Kasumi-1 (cell line): ENCODE measurements at regions not wholly inside any gene's neighbourhood (a gene's known extent, or its start where the extent isn't known, plus 50 kb on each side); places are given as distances from the start of the nearest gene placed in this dataset.

ENCODE experiments used
- DNase-seq, 2 experiments: peaks; one replicate each; lab custom pipeline; 2025; lab: John Stamatoyannopoulos, UW

- DNase-seq = no peak
Observed at GRCh38 chrX:40167850-40168479, 70.2 kb upstream of the BCOR start.

- no peak for DNase-seq
Observed at GRCh38 chrX:40167233-40167849, 69.6 kb upstream of the BCOR start.

DNA sequence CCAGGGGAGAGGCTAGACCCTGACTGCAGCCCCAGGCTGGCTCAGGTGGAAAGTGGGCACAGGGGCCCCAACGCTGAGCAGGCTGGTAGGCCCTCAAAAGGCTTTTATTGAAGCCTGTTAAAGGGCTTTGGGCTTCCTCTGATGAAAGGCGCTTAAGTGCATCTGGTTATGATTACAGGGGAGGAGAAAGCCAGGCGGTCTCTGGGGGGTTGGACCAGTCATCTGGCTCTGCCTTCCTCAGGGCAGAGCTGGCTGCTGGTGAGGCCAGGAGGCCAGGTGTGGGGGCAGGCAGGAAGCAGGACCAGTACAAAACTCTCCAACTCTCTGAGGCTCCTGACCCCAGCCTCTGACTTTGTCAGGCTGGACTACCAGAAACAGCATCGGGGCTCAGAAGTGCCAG lies 68.8 kb upstream of the BCOR start:
- DNase-seq = no peak

GRCh38 chrX:40165861-40166260 lies 68.1 kb upstream of the BCOR start:
- no peak for DNase-seq

DNA sequence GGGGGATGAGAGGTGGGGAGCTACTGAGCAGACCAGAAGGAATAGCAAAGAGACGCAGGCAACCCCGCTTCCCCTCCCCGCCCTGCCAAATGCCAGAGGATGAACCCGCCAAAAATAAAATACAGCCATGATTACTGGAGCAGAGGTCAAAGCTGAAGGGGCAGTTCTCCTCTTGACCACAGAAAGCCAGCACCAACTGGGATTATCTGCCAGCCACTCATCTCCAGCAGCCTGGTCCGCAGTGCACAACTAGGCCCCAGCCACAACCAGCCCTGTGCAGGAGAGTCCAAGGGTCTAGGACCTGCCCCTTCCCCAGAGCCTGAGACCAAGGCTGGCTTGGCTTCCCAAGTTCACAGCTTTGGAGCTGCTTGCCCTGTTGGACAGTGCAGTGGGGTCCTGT lies 67.4 kb upstream of the BCOR start:
- DNase-seq = no peak

DNA sequence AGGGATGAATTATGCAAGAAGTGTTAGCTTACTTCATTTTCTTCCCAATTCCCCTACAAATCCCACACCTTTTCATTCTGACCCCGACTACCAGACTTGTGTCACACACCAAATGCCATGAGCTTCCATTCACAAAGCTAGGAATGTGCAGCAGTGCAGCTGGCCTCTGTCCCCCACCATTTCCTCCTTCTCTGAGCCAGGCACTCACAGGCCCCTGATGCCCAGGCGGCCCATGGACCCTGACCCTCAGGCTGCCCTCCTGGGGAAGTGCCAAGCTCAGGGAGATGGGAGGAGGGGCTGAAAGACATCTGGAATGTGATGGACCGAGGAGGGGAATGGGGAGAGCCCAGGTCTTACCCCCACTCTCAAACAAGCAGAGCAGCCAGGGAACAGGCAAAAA lies 67.0 kb upstream of the BCOR start:
- no peak for DNase-seq

DNA sequence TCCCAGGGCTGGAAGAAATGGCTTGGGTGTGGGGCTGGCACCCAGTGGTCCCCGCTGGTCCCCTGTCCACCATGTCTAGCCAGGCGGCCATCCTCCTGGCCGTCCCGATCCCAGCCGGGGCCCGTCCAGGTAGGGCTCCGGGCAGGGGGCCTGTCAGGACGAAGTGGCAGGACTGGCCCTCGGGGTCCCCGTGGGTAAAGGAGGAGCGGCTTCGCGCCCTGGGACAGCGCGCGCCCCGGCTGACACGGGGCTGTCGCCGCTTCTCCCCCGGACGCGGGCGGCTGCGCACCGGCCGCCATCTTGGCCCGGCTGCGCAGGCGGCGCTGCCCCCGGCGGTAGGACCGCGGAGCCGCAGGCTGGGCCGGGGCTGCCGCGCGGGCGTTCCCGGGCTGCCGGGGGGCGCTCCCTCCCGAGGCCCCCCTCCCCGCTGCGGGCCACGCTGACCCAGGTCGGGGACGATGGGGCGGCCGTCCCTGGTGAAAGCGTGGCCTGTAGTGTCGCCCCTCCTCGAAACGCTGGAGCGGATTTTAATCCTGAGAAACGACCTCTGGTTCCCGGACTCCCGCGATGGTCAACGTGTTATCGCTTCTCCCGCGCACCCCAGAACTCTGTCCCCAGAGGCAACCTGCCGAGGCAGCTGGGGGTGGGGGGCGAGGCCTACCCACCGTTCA lies 60.4 kb upstream of the BCOR start:
- DNase-seq = no peak

- DNase-seq = no peak
Observed at GRCh38 chrX:40157228-40158035, 59.7 kb upstream of the BCOR start.

- no peak for DNase-seq
Observed at GRCh38 chrX:40156470-40157227, 58.9 kb upstream of the BCOR start.

GRCh38 chrX:40155589-40156469 lies 58.1 kb upstream of the BCOR start:
- no peak for DNase-seq

DNA sequence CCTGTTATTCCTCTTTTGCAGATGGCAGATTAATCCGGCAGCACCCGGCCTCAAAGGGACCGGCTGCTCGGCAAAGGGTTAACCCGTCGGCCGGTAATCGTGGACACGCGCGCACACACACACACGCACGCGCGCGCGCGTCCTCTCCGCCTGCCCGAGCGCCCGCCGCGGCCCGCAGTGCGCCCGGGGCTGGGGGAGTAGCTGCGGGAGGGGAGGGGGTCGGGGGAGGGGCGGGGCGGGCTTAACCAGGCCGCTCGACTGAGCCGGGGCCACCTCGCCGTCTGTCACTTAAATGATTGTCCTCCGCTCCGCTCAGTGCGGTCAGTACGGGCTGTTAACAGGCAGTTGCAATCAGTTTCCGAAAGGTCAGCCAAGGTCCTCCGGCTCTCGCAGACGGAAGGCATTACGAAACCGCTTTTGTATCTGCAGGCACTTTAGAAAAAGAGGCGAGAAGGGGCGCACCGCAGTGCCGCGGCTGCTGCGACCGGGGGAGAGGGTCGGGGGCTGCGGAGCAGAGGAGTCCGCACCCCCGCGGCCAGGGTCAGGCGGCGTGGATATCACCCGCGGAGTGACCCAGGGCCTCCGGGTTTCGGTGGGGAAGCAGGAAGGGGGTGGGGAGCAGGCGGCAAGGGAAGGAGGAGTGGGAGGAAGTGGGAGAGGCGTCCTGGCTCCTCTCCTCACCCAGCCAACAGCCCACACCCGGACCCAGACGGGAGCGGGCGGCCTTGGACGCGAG lies 57.3 kb upstream of the BCOR start:
- no peak for DNase-seq

GRCh38 chrX:40154250-40154852 lies 56.6 kb upstream of the BCOR start:
- no peak for DNase-seq

DNA sequence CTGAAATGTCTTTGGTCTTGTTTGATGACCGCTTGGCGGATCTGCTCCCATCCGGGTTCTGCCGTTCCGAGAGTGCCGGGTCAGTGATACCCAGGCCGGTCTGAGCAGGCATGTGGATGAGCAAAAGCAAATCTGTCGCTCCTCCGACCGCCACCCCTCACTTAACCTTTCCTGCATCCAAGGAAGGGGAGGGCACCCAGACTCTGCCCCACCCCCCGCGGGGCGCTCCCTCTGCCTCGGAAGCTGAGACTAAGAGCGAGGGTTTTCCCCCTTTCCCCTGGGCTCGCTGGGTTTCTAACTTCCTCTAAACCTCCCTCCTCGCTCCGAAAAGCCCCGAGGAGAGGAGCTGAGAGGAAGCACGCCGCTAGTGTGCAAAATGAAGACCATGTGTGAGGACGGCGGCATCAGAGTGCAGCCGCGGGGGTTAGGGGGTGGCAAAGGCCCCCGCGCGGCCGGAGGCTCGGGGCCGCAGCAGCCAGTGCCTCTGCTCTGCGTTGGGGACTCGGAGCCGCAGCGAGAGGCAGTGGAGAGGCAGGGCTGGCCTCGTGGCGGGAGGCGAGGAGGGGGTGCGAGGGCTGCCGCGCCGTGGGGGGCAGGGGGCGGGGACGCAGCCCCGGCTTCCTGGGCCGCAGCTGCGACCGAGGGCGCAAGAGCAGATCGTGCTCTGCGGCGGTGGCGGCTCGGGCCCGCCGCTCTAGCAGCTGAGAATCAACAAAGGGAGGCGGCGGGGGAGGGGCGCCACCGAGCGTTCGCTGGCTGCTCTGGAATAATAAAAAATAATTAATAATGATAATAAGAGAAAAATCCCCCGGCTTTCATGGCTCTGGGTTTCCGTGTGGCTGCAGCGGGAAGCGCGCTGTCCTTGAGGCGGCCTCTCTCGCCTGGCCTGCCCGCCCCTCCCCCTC lies 55.8 kb upstream of the BCOR start:
- DNase-seq = no peak

DNA sequence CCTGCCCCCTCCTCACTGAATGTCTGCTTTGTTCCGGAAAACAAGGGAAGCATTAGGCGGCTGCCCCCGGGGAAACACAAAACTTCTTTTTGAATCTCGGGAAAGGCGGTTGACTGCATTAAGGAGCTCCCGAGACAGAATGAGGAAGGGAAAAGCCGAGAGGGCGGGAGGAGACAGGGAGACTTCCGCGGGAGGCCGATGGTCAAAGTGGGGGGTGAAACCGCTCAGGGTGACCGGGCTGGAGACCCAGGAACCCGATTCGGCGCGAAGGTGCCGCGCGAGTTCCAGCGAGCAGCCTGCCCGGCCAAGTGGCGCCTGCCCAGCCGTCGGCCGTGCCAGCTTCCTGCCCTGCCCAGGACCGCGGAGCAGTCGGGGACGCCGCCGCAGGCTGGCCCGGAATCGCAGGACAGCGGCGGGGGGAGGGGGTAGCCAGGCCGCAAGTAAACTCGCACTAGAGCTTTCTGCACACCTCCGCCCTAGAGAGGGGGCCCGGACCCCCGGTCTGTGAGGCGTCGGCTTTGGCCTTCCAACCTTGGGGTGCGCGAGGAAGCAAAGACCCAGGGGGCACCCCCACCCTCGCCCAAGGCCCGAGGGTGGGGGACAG lies 55.1 kb upstream of the BCOR start:
- no peak for DNase-seq

GRCh38 chrX:40152173-40152711 lies 54.5 kb upstream of the BCOR start:
- no peak for DNase-seq

GRCh38 chrX:40151211-40152172 lies 53.7 kb upstream of the BCOR start:
- DNase-seq = no peak

GRCh38 chrX:40150503-40150902 lies 52.7 kb upstream of the BCOR start:
- DNase-seq = no peak
